Fibroblast of skin of right biceps (primary cell): ENCODE measurements at regions not wholly inside any gene's neighbourhood (a gene's known extent, or its start where the extent isn't known, plus 50 kb on each side); places are given as distances from the start of the nearest gene placed in this dataset.
"Not testable (repeated sequence)": the region's sequence is repeated elsewhere in the genome, so short reads cannot be mapped to it uniquely, and the experiment has no call there.

Source experiments
- DNase-seq: peaks from one replicate; pipeline ENCODE4 v3.0.0-alpha.2; 2013

DNA sequence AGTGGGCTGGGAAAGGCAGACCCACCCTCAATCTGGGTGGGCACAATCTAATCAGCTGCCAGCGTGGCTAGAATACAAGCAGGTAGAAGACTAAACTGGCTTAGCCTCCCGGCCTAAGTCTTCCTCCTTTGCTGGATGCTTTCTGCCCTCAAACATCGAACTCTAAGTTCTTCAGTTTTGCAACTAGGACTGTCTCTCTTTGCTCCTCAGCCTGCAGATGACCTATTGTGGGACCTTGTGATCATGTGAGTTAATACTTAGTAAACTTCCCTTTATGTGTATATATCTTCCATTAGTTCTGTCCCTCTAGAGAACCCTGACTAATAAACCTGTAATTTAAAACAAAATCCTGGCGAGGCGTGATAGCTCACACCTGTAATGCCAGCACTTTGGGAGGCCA, 51.8 kb upstream of the SLC39A8 start:
- DNase-seq, result not testable (repeated sequence)

GRCh38 chr4:102399021-102399420, 53.7 kb upstream of the SLC39A8 start:
- DNase-seq, result no peak

GRCh38 chr4:102400898-102401297, 55.6 kb upstream of the SLC39A8 start:
- DNase-seq, result no peak

DNA sequence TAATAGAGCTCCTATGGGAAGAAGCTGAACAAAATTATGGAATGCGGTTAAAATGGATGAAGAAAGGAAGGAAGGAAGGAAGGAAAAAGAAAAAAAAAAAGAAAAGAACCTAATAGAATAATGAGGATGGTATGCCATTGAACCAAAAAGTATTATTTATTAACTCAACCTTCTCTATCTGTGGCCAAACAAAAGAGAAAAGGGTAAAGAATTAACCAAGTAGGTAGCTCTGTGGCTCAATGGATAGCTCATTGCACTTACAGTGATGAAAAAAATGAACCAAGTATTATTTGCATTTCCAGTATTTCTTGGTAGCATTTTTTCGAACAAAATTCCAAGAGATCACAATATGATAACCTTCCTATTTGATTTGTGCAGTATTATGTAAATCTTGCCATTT, 56.9 kb upstream of the SLC39A8 start:
- no peak for DNase-seq

DNA sequence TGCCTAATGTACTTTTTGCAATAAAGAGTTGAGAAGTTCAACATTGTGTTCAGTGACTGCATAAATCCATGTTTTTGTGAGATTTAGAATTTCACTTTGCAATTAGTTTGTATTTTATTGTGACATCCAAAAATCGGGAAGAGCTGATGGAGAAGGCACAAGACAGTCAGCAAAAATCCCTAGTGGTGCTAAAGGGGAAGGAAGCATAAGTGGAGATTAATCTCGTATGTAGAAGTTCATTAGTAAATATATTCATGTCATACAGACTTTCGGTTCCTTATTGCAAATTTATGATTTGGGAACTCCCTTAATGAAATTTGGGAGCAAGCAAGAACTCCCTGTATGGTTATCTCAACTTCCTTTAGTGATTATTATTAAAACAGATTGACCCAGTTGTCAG, 57.8 kb upstream of the SLC39A8 start:
- no peak for DNase-seq

DNA sequence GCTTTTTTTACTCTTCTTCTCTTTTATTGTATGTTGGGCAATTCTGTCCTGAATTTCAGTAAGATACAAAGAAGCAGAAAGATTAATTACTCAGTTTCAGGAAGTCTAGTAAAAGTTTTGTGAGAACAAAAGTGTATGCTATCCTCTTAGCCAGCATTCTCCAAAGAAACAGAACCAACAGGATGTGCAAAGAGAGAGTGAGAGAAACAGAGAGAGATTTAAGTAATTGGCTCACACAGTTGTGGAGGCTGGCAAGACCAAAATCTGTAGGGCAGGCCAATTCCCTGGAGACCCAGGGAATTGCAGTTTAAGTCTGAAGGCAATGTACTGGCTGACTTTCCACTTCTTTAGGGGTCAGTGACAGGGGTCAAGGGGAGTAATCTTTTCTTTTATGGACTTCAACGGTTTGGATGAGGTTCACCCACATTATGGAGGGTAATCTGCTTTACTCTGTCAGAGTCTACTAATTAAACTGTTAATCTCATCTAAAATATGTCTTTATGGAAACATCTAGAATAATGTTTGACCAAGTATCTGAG, 59.2 kb upstream of the SLC39A8 start:
- no peak for DNase-seq

GRCh38 chr4:102405821-102406401, 60.6 kb upstream of the SLC39A8 start:
- DNase-seq, result no peak

DNA sequence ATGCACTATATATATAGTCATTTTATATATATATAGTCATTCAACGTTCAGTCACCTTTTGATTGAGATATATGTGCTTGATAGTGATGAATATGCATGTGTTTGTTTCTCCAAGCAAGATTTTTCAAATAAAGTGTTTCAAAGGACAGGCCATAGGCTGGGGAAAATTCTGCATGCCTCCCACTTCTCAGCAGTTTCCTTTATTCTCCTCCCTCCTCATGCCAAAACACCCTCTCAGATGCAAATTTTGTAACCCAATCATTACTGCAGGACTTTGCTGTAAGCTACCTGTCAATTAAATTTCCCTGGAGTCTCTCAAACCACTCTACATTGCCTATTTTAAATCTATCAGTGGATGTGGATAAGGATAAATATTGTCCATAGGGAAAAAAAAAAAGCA, 65.6 kb upstream of the SLC39A8 start:
- DNase-seq, result not testable (repeated sequence)

DNA sequence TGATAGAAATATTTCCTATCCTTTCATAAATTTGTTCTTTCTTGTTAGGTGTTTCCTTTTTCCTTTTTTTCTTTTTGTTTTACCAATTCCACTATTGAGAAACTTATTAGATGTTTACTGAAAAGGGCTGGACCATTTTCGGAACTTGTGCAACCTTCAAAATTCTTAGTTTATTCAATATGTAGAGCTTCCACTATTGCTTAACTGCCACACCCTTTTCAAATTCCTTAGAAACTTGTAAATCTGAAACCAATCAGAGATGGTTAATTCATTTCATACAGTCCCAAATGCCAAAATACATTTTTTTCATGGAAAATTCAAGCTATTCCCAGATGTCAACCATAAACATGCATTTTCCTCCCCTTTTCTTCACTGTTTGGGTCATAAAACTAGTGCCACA, 66.1 kb upstream of the SLC39A8 start:
- DNase-seq, result no peak

- no peak for DNase-seq
Observed at GRCh38 chr4:102416765-102417164, 71.5 kb upstream of the SLC39A8 start.

- peak; percentile 34 for DNase-seq
Observed at GRCh38 chr4:102420563-102421398, 75.5 kb upstream of the SLC39A8 start.

- no peak for DNase-seq
Observed at GRCh38 chr4:102422843-102423242, 77.6 kb upstream of the SLC39A8 start.

DNA sequence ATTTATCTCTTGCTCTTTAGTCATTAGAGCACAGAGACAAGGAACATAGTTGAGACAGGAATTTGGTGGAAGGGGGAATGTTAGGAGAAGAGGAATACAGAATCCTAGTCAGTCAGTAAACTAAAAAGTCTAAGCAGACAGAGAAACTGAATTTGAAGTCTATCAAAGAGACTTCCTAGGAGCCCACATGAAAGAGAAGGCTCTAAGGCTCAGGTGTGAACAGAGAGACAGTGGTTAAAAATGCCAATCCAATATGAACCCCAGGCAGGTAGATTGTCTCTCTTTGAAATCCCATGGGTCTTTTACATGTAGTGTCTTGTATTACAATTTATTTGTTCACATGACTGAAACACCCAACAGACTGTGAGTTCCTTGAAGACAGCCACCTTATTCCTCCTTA, 77.8 kb upstream of the NFKB1 start:
- DNase-seq, result no peak

- no peak for DNase-seq
Observed at GRCh38 chr4:102427371-102427998, 73.7 kb upstream of the NFKB1 start.

DNA sequence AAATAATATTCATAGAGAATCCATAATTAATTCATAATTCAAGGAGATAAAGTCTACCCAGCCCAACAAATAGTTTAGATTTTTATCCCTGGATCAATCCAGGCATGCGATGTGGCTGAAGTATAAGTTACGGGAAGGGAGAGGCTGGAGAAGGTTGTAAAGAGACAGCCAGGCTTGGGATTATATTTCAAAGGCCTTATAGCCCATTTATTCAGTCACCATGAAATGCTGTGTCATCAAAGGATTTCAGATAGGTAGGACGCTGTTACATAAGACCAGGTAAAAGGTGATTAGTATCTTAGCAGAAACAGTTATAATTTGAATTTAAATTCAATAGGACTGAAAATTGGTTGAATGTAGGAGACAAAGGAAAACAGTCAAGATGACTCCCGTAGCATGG, 73.0 kb upstream of the NFKB1 start:
- DNase-seq, result no peak

DNA sequence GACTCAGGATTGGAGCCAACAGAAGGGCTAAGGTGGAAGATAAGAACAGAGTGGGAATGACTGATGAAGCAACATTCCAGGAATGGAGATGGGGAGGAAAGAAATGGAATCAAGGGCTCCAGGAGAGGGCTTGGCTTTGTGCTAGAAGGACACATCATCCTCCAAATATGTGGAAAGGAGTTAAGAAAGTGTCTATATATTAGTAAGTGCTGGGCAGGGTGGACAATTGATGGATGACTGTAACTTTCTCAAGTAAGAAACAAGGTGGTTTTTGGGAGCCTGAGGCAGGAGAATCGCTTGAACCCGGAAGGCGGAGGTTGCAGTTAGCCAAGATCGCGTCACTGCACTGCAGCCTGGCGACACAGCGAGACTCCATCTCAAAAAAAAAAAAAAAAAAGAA, 71.6 kb upstream of the NFKB1 start:
- DNase-seq, result peak; percentile 90

DNA sequence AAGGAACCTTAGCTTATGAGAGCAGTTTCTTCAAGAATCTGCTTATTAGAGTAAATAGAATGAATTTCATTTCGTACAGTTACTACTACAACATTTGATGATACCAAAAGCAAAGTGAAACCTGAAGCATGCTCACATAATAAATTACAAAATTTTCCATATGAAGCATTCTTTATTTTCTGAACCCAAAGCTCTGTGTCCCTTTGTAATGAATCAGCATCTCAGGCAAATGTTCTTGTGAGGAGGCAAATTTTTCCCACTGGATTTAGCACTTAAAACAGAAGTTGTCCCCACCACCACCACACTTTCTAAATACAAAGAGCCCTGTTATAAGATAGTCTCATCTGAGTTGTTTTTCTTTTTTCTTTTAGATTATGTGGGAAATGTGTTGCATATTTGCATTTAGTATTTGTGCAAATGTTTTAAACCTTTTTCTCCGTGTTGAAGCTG, 70.7 kb upstream of the NFKB1 start:
- DNase-seq, result peak; percentile 28

DNA sequence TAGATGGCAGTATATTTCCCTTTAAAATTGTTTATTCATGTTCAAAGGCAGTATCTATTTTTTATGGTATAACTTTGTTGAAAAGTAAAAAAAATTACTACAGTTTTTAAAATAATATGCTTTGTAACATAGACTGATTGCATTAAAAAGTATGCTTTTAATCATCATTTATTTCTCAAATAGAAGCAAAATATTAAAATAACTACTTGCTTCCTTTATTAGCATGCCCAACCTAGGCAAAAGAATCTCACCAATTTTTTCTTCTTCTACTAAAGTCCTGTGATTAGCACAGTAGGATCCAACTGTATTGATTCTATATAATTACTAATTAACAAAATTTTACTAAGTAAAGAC, 69.6 kb upstream of the NFKB1 start:
- DNase-seq, result no peak

- DNase-seq, result no peak
Observed at GRCh38 chr4:102437111-102437510, 64.0 kb upstream of the NFKB1 start.

- DNase-seq, result peak; percentile 53
Observed at GRCh38 chr4:102438396-102439235, 62.5 kb upstream of the NFKB1 start.

GRCh38 chr4:102439236-102439614, 61.9 kb upstream of the NFKB1 start:
- peak; percentile 92 for DNase-seq

- peak; percentile 80 for DNase-seq
Observed at GRCh38 chr4:102439812-102440211, 61.3 kb upstream of the NFKB1 start.

GRCh38 chr4:102440498-102440897, 60.7 kb upstream of the NFKB1 start:
- no peak for DNase-seq
